OCI-LY7 (cell line): ENCODE measurements at regions not wholly inside any gene's neighbourhood (a gene's known extent, or its start where the extent isn't known, plus 50 kb on each side); places are given as distances from the start of the nearest gene placed in this dataset.

Experiments
- BruUV-seq: library from RNA; stranded (reverse); fragments of 400-500 nt; replicated peaks from 2 replicates; lab custom pipeline; 2021; lab: Mats Ljungman, UMichigan
- CTCF ChIA-PET: fragments of 300-600 bp; sonication (Branson Sonifier 250); formaldehyde crosslinking; loops from one replicate; lab custom pipeline; 2022; ENCODE audit warnings: antibody characterized with exemption; ENCODE audit not compliant: unreplicated experiment; lab: Charles Lee
- POLR2A ChIA-PET: fragments of 300-600 bp; sonication (Branson Sonifier 250); formaldehyde crosslinking; loops from one replicate; lab custom pipeline; 2022; ENCODE audit warnings: antibody characterized with exemption; lab: Charles Lee
- DNase-seq: peaks from one replicate; pipeline ENCODE4 v3.0.0-alpha.2; 2015; ENCODE audit warnings: low spot score
- H2AFZ ChIP-seq: fragments of 200-600 bp; sonication (generic), shearing (Covaris generic); 2 replicates; pipeline ENCODE4 v1.6.1; 2014; ENCODE audit warnings: mild to moderate bottlenecking, antibody characterized with exemption, low read length, moderate library complexity
- H3K27ac ChIP-seq: fragments of 200-600 bp; sonication (generic); 2 replicates; pipeline ENCODE4 v1.5.1; 2014; ENCODE audit warnings: mixed run types, low read depth, mild to moderate bottlenecking, moderate library complexity, low read length, inconsistent platforms; ENCODE audit not compliant: poor library complexity, severe bottlenecking
- H3K36me3 ChIP-seq: fragments of 200-600 bp; sonication (generic); 2 replicates; pipeline ENCODE4 v1.6.1; 2014; ENCODE audit warnings: mild to moderate bottlenecking, antibody characterized with exemption, low read length, moderate library complexity, mixed read lengths; ENCODE audit not compliant: insufficient read depth
- H3K4me1 ChIP-seq: fragments of 200-600 bp; sonication (generic); 2 replicates; pipeline ENCODE4 v1.5.1; 2014; ENCODE audit warnings: mild to moderate bottlenecking, low read length; ENCODE audit not compliant: insufficient read depth, poor library complexity, severe bottlenecking
- H3K4me2 ChIP-seq: fragments of 200-600 bp; sonication (generic); 2 replicates; pipeline ENCODE4 v1.6.1; 2014; ENCODE audit warnings: mild to moderate bottlenecking, low read length
- H3K4me3 ChIP-seq: fragments of 200-600 bp; sonication (generic); 2 replicates; pipeline ENCODE4 v1.5.1; 2014; ENCODE audit warnings: mild to moderate bottlenecking, low read depth, low read length; ENCODE audit not compliant: poor library complexity, severe bottlenecking
- H3K79me2 ChIP-seq: fragments of 200-600 bp; sonication (generic); 2 replicates; pipeline ENCODE4 v1.6.1; 2016; ENCODE audit warnings: low read depth, mild to moderate bottlenecking, low read length, moderate library complexity, mixed read lengths; ENCODE audit not compliant: insufficient read depth
- H3K9me2 ChIP-seq: fragments of 200-600 bp; sonication (generic); 2 replicates; pipeline ENCODE4 v1.6.1; 2016; ENCODE audit warnings: mild to moderate bottlenecking, low read length, mixed read lengths; ENCODE audit not compliant: insufficient read depth
- H3K9me3 ChIP-seq: fragments of 200-600 bp; sonication (generic); 2 replicates; pipeline ENCODE4 v1.6.1; 2014; ENCODE audit warnings: mild to moderate bottlenecking, mixed run types, low read length, mixed read lengths
- H4K20me1 ChIP-seq: fragments of 200-600 bp; sonication (generic); 2 replicates; pipeline ENCODE4 v1.6.1; 2014; ENCODE audit warnings: mild to moderate bottlenecking, antibody characterized with exemption, low read length, moderate library complexity, mixed read lengths; ENCODE audit not compliant: insufficient read depth
- EZH2phosphoT487 ChIP-seq: fragments of 200-600 bp; sonication (generic); IDR thresholded peaks from 2 replicates; pipeline ENCODE4 v1.6.1; 2018; ENCODE audit warnings: low read depth, borderline replicate concordance, mild to moderate bottlenecking, mixed run types, antibody characterized with exemption, low read length, moderate library complexity, mixed read lengths
- intact Hi-C: fragments of 100-400 bp; cut with micrococcal nuclease; formaldehyde crosslinking; loops from one replicate; pipeline ENCODE4 v1.10.0; 2022; ENCODE audit not compliant: unreplicated experiment
- TF ChIP-seq, protein P1 (sequence below): fragments of 200-600 bp; sonication (generic); conservative IDR thresholded peaks from 2 replicates; pipeline ENCODE4 v1.5.1; 2014; ENCODE audit warnings: mild to moderate bottlenecking, antibody characterized with exemption, low read length, moderate library complexity, mixed read lengths

DNA sequence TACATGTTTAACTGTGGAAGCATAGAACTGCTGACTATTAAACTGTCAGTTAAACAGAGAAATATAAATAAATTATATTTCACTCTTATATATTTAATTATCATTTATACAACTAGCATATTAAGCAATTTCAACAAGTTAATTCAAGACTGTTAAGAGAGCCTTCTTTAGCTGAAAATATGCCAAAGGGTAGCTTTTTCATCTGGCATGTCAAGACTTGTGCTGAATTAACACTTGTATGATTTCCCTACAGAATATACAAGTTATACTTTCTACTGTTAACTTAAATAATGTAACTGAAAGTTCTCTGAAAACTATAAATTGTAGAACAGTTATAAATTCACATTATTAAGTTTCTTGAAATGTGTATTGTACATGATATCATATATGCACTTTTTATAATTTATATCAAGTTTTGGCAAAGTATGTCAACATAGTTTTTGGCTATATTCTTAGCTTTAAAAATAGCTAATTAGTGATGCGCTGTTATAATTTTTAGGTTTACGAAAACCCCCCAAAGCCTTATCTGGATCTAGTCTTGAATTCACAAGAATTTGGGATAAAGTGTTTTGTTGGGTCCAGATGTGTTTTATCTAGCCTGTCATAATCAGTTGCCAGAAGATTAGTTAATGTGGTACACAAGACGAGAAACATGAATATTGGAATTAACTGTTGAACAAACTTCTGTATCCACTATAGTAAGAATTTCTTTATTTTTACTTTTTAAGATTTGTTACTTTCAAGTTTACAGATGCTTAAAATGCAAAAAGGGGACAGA is 231.1 kb upstream of the FOXP2 start:
- Histone ChIP-seq H3K4me2 (no peak overlapping the region), H3K4me1 (no peaks in the 10 kb centered on the region), H3K4me3 (no peak overlapping the region), H4K20me1 (no peaks in the 10 kb centered on the region), H3K27ac (no peak overlapping the region), H3K9me2 (no peaks in the 10 kb centered on the region), H3K79me2 (no peaks in the 10 kb centered on the region), H2AFZ (no peak overlapping the region), H3K9me3 (no peaks in the 10 kb centered on the region), H3K36me3 (no peaks in the 10 kb centered on the region)
- DNase-seq: no peak
- BruUV-seq: no TSS peak
- TF ChIP-seq, protein P1, sequence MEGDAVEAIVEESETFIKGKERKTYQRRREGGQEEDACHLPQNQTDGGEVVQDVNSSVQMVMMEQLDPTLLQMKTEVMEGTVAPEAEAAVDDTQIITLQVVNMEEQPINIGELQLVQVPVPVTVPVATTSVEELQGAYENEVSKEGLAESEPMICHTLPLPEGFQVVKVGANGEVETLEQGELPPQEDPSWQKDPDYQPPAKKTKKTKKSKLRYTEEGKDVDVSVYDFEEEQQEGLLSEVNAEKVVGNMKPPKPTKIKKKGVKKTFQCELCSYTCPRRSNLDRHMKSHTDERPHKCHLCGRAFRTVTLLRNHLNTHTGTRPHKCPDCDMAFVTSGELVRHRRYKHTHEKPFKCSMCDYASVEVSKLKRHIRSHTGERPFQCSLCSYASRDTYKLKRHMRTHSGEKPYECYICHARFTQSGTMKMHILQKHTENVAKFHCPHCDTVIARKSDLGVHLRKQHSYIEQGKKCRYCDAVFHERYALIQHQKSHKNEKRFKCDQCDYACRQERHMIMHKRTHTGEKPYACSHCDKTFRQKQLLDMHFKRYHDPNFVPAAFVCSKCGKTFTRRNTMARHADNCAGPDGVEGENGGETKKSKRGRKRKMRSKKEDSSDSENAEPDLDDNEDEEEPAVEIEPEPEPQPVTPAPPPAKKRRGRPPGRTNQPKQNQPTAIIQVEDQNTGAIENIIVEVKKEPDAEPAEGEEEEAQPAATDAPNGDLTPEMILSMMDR: no peak
- no peak for TF ChIP-seq EZH2phosphoT487
- POLR2A ChIA-PET: interaction anchor here (0.6 kb wide), 1 partner anchor 24 kb away, joined by 3 read pairs; no protein-coding TSS in a partner anchor
- intact Hi-C loops: no loop called here
- CTCF ChIA-PET: no interaction called here

DNA sequence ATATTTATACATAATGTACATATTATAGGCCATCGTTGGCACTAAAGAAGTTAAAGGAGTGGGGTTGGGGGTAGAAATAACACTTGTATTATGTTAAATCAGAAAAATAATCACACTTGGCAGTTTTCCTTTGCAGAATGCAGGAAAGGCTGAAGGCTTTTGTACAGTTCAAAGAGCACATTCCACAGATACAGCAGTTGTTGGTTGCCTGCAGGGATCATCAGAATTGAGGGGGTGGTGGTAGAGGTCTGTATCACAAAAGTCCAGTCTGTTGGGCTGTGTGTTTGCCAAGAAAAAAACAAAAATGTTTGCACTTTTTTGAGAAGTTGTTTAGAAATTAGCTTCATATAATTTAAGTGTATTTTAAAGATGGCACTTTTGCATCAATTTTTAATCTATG is 231.8 kb upstream of the FOXP2 start:
- Histone ChIP-seq H3K4me1 (no peaks in the 10 kb centered on the region), H3K36me3 (no peaks in the 10 kb centered on the region), H3K9me2 (no peaks in the 10 kb centered on the region), H4K20me1 (no peaks in the 10 kb centered on the region), H3K9me3 (no peaks in the 10 kb centered on the region), H3K27ac (no peak overlapping the region), H3K79me2 (no peaks in the 10 kb centered on the region), H2AFZ (no peak overlapping the region), H3K4me3 (no peak overlapping the region), H3K4me2 (no peak overlapping the region)
- POLR2A ChIA-PET: interaction anchor here (0.6 kb wide), 1 partner anchor 24 kb away, joined by 3 read pairs; no protein-coding TSS in a partner anchor
- intact Hi-C loops: no loop called here
- TF ChIP-seq, protein P1: no peak
- TF ChIP-seq EZH2phosphoT487: no peak
- DNase-seq: no peak
- CTCF ChIA-PET: no interaction called here
- no TSS peak for BruUV-seq

DNA sequence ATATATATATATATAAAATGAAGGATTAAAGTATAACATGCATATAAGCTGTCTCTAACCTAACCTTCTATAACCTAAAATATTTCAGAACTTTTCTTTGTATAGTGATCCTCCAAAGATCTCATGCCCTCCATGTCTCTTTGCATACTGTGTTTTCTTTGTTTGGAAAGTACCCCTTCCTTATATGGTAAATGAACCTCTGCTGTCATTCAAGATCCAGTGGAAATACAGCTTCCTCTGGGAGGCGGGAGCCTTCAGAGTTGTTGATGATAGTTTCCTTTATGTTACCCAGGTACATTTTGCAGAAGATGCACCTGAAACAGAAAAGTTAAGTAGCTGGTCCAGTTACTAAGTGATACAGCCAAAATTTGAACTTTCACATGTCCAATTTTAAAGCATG is 233.3 kb upstream of the FOXP2 start:
- no peak overlapping the region for H2AFZ ChIP-seq
- POLR2A ChIA-PET: interaction anchor here (0.7 kb wide), 1 partner anchor 15 kb away, joined by 3 read pairs; no protein-coding TSS in a partner anchor

More for the DNA sequence above, 233.3 kb upstream of the FOXP2 start:
- Histone ChIP-seq H3K79me2 (no peaks in the 10 kb centered on the region), H3K4me1 (no peaks in the 10 kb centered on the region), H3K9me3 (no peaks in the 10 kb centered on the region), H3K4me3 (no peak overlapping the region), H3K9me2 (no peaks in the 10 kb centered on the region), H3K36me3 (no peaks in the 10 kb centered on the region), H3K4me2 (no peak overlapping the region), H3K27ac (no peak overlapping the region), H4K20me1 (no peaks in the 10 kb centered on the region)
- DNase-seq: no peak
- TF ChIP-seq EZH2phosphoT487: no peak
- TF ChIP-seq, protein P1: no peak
- CTCF ChIA-PET: no interaction called here
- intact Hi-C loops: no loop called here
- no TSS peak for BruUV-seq
